IMR-90 (cell line): ENCODE measurements at regions not wholly inside any gene's neighbourhood (a gene's known extent, or its start where the extent isn't known, plus 50 kb on each side); places are given as distances from the start of the nearest gene placed in this dataset.

Experiments
- ATAC-seq: fragments of 200-7000 bp; cut with Tn5 transposase; 2 replicates; pipeline ENCODE4 v1.9.1; 2020; ENCODE audit warnings: low read depth, mild to moderate bottlenecking, moderate library complexity
- BruUV-seq: library from RNA; stranded (reverse); fragments of 400-500 nt; replicated peaks from 2 replicates; lab custom pipeline; 2021; lab: Mats Ljungman, UMichigan
- CTCF ChIA-PET: fragments of 300-600 bp; formaldehyde crosslinking; extraction: SDS; loops from one replicate; lab custom pipeline; 2021; ENCODE audit warnings: antibody characterized with exemption; lab: Yijun Ruan, JAX
- POLR2A ChIA-PET: fragments of 300-600 bp; sonication (Branson Sonifier 250); formaldehyde crosslinking; loops from one replicate; lab custom pipeline; 2022; ENCODE audit warnings: antibody characterized with exemption; ENCODE audit not compliant: unreplicated experiment; lab: Charles Lee
- DNase-seq: peaks from one replicate; pipeline ENCODE4 v3.0.0; 2013
- H2AFZ ChIP-seq: replicated peaks from 2 replicates; pipeline ENCODE3; 2013; ENCODE audit warnings: low read length, mild to moderate bottlenecking; ENCODE audit not compliant: poor library complexity
- H2AK5ac ChIP-seq: 2 replicates; pipeline ENCODE4 v1.6.1; 2013; ENCODE audit warnings: low read depth, low read length, inconsistent platforms
- H2AK9ac ChIP-seq: replicated peaks from 2 replicates; pipeline ENCODE3; 2013; ENCODE audit warnings: mild to moderate bottlenecking, low read depth, low read length, moderate library complexity; ENCODE audit not compliant: poor library complexity
- H2BK120ac ChIP-seq: 2 replicates; pipeline ENCODE4 v1.6.1; 2013; ENCODE audit warnings: low read depth, low read length, inconsistent platforms
- H2BK15ac ChIP-seq: 3 replicates; pipeline ENCODE4 v1.6.1; 2013; ENCODE audit warnings: low read depth, low read length, inconsistent platforms
- H2BK20ac ChIP-seq: 2 replicates; pipeline ENCODE4 v1.6.1; 2013; ENCODE audit warnings: low read depth, mild to moderate bottlenecking, inconsistent platforms, low read length, moderate library complexity
- H2BK5ac ChIP-seq: 2 replicates; pipeline ENCODE4 v1.6.1; 2013; ENCODE audit warnings: mild to moderate bottlenecking, low read depth, low read length, inconsistent platforms; ENCODE audit not compliant: poor library complexity, severe bottlenecking
- H3K14ac ChIP-seq: replicated peaks from 2 replicates; pipeline ENCODE4 v1.6.1; 2013; ENCODE audit warnings: low read depth, low read length, inconsistent platforms
- H3K18ac ChIP-seq: 2 replicates; pipeline ENCODE4 v1.6.1; 2013; ENCODE audit warnings: low read depth, low read length, control low read depth
- H3K23ac ChIP-seq: 2 replicates; pipeline ENCODE4 v1.6.1; 2013; ENCODE audit warnings: low read depth, low read length, inconsistent platforms
- H3K27ac ChIP-seq: 2 replicates; pipeline ENCODE4 v1.5.1; 2013; ENCODE audit warnings: mild to moderate bottlenecking, control low read depth, low read length; ENCODE audit not compliant: insufficient read depth
- H3K27me3 ChIP-seq: 2 replicates; pipeline ENCODE4 v1.6.1; 2013; ENCODE audit warnings: low read length; ENCODE audit not compliant: control insufficient read depth, insufficient read depth
- H3K36me3 ChIP-seq: 2 replicates; pipeline ENCODE4 v1.6.1; 2013; ENCODE audit warnings: low read length, mixed read lengths; ENCODE audit not compliant: control insufficient read depth, insufficient read depth
- H3K4ac ChIP-seq: 2 replicates; pipeline ENCODE4 v1.6.1; 2013; ENCODE audit warnings: low read depth, low read length, inconsistent platforms
- H3K4me1 ChIP-seq: 2 replicates; pipeline ENCODE4 v1.6.1; 2013; ENCODE audit warnings: low read length, mixed read lengths; ENCODE audit not compliant: control insufficient read depth, insufficient read depth
- H3K4me2 ChIP-seq: 2 replicates; pipeline ENCODE4 v1.6.1; 2013; ENCODE audit warnings: low read depth, mild to moderate bottlenecking, control low read depth, low read length, moderate library complexity
- H3K4me3 ChIP-seq: 2 replicates; pipeline ENCODE4 v1.5.1; 2013; ENCODE audit warnings: low read depth, mild to moderate bottlenecking, control low read depth, low read length, moderate library complexity; ENCODE audit not compliant: insufficient read depth
- H3K56ac ChIP-seq: 2 replicates; pipeline ENCODE4 v1.6.1; 2013; ENCODE audit warnings: low read length, inconsistent platforms; ENCODE audit not compliant: insufficient read depth; ENCODE audit errors: extremely low read depth
- H3K79me1 ChIP-seq, 2 experiments: 2 replicates each; pipeline ENCODE4 v1.6.1; 2013; ENCODE audit warnings: low read length in 2 of 2, inconsistent platforms in 1 of 2, low read depth in 1 of 2
- H3K9ac ChIP-seq: 2 replicates; pipeline ENCODE4 v1.6.1; 2013; ENCODE audit warnings: low read depth, low read length, control low read depth
- H3K9me1 ChIP-seq: 2 replicates; pipeline ENCODE4 v1.6.1; 2013; ENCODE audit warnings: low read length, inconsistent platforms; ENCODE audit not compliant: insufficient read depth
- H3K9me3 ChIP-seq: 2 replicates; pipeline ENCODE4 v1.6.1; 2013; ENCODE audit warnings: low read length; ENCODE audit not compliant: control insufficient read depth, insufficient read depth
- H4K20me1 ChIP-seq: 2 replicates; pipeline ENCODE4 v1.6.1; 2013; ENCODE audit warnings: low read length, inconsistent platforms; ENCODE audit not compliant: insufficient read depth
- H4K5ac ChIP-seq: 2 replicates; pipeline ENCODE4 v1.6.1; 2013; ENCODE audit warnings: mild to moderate bottlenecking, low read depth, low read length, control low read depth
- H4K8ac ChIP-seq, 2 experiments: 2 replicates each; pipeline ENCODE4 v1.6.1; 2013; ENCODE audit warnings: low read depth in 2 of 2, low read length in 2 of 2, control low read depth in 1 of 2, inconsistent platforms in 1 of 2
- H4K91ac ChIP-seq: 2 replicates; pipeline ENCODE4 v1.6.1; 2013; ENCODE audit warnings: low read depth, low read length, inconsistent platforms; ENCODE audit not compliant: insufficient read depth
- BHLHE40 ChIP-seq: fragments of 150-350 bp; IDR thresholded peaks from 2 replicates; pipeline ENCODE4 v1.6.1; 2016; ENCODE audit warnings: mild to moderate bottlenecking, low read depth, low read length
- CEBPB ChIP-seq: IDR thresholded peaks from 2 replicates; pipeline ENCODE4 v1.6.1; 2012; ENCODE audit warnings: low read depth, low read length, improper control_type of control experiment
- CHD1 ChIP-seq: IDR thresholded peaks from 2 replicates; pipeline ENCODE4 v1.6.1; 2012; ENCODE audit warnings: low read depth, low read length, improper control_type of control experiment
- ELK1 ChIP-seq: fragments of 150-350 bp; IDR thresholded peaks from 2 replicates; pipeline ENCODE4 v1.6.1; 2016; ENCODE audit warnings: low read depth, mild to moderate bottlenecking, low read length, moderate library complexity, borderline replicate concordance
- FOS ChIP-seq: fragments of 150-350 bp; IDR thresholded peaks from 2 replicates; pipeline ENCODE4 v1.6.1; 2016; ENCODE audit warnings: low read depth, low read length
- MAFK ChIP-seq: IDR thresholded peaks from 2 replicates; pipeline ENCODE4 v1.6.1; 2012; ENCODE audit warnings: low read depth, low read length, improper control_type of control experiment
- MAZ ChIP-seq: IDR thresholded peaks from 2 replicates; pipeline ENCODE4 v1.6.1; 2012; ENCODE audit warnings: low read depth, mild to moderate bottlenecking, low read length, improper control_type of control experiment, moderate library complexity, borderline replicate concordance
- MXI1 ChIP-seq: IDR thresholded peaks from 2 replicates; pipeline ENCODE4 v1.6.1; 2012; ENCODE audit warnings: low read depth, mild to moderate bottlenecking, low read length, moderate library complexity, borderline replicate concordance
- NFE2L2 ChIP-seq: fragments of 150-350 bp; IDR thresholded peaks from 2 replicates; pipeline ENCODE4 v1.6.1; 2016; ENCODE audit warnings: low read depth, mild to moderate bottlenecking, low read length
- POLR2A ChIP-seq: IDR thresholded peaks from 2 replicates; pipeline ENCODE4 v1.6.1; 2012; ENCODE audit warnings: mild to moderate bottlenecking, low read depth, low read length
- RAD21 ChIP-seq: IDR thresholded peaks from 2 replicates; pipeline ENCODE4 v1.6.1; 2012; ENCODE audit warnings: low read length, improper control_type of control experiment
- RCOR1 ChIP-seq: IDR thresholded peaks from 2 replicates; pipeline ENCODE4 v1.6.1; 2012; ENCODE audit warnings: mild to moderate bottlenecking, low read length, improper control_type of control experiment; ENCODE audit not compliant: insufficient replicate concordance
- RFX5 ChIP-seq: IDR thresholded peaks from 2 replicates; pipeline ENCODE4 v1.8.0; 2012; ENCODE audit warnings: low read depth, mild to moderate bottlenecking, low read length, moderate library complexity
- SMC3 ChIP-seq: fragments of 150-350 bp; IDR thresholded peaks from 2 replicates; pipeline ENCODE4 v1.6.1; 2016; ENCODE audit warnings: low read depth, mild to moderate bottlenecking, antibody characterized with exemption, low read length, moderate library complexity
- USF2 ChIP-seq: fragments of 150-350 bp; IDR thresholded peaks from 2 replicates; pipeline ENCODE4 v1.6.1; 2017; ENCODE audit warnings: mild to moderate bottlenecking, antibody characterized with exemption, low read length, low read depth
- WGBS, 2 experiments: methylation state at CpG; one replicate each; pipeline versions ENCODE4 v1.1.5 to v1.1.7; 2013; ENCODE audit warnings: missing lambda C conversion rate in 2 of 2; ENCODE audit not compliant: insufficient read length in 1 of 2; ENCODE audit errors: extremely low coverage in 2 of 2; 5-methylcytosine and 5-hydroxymethylcytosine counted together
- dilution Hi-C: fragments of 300-500 bp; cut with HindIII; formaldehyde crosslinking; loops from one replicate; pipeline ENCODE4 v1.14.3; 2018; ENCODE audit warnings: low sequenced_read_pairs; ENCODE audit not compliant: unreplicated experiment
- in situ Hi-C: fragments of 300-500 bp; cut with MboI; formaldehyde crosslinking; loops from 3 replicates; pipeline ENCODE4 v1.14.3; 2019; ENCODE audit warnings: low sequenced_read_pairs, inconsistent platforms, mixed read lengths
- intact Hi-C: fragments of 100-400 bp; cut with micrococcal nuclease; formaldehyde crosslinking; loops from 2 replicates; pipeline ENCODE4 v1.10.0; 2022

GRCh38 chr10:123404357-123404756 is 250.2 kb downstream of the BUB3 start:
- H2BK15ac ChIP-seq: no peak overlapping the region
- H4K20me1 ChIP-seq: no peaks in the 10 kb centered on the region
- no peak overlapping the region for H4K8ac ChIP-seq
- H2BK5ac ChIP-seq: no peak overlapping the region
- no peak overlapping the region for H2AFZ ChIP-seq
- no peak overlapping the region for H2AK9ac ChIP-seq
- dilution Hi-C loops (no loop called here), in situ Hi-C loops (no loop called here), intact Hi-C loops (no loop called here)
- no peaks in the 10 kb centered on the region for H3K9me1 ChIP-seq
- peaks cover 34% of the 10 kb centered on the region for H3K9me3 ChIP-seq
- no peak overlapping the region for H4K5ac ChIP-seq
- no peak overlapping the region for H3K18ac ChIP-seq
- H4K91ac ChIP-seq: no peak overlapping the region
- no peak overlapping the region for H3K14ac ChIP-seq
- H3K56ac ChIP-seq: no peak overlapping the region
- H2BK20ac ChIP-seq: no peak overlapping the region
- H3K4me3 ChIP-seq: no peak overlapping the region
- WGBS, 2 experiments: no CpG with 5 or more reads among the region's 1 CpG
- H3K4me2 ChIP-seq: no peak overlapping the region
- H3K27me3 ChIP-seq: no peaks in the 10 kb centered on the region
- no peak overlapping the region for H3K27ac ChIP-seq
- no peak for TF ChIP-seq POLR2A
- TF ChIP-seq BHLHE40: no peak
- TF ChIP-seq RFX5: no peak
- no peak for TF ChIP-seq NFE2L2
- TF ChIP-seq MXI1: no peak
- TF ChIP-seq FOS: no peak
- TF ChIP-seq ELK1: no peak
- no peak for TF ChIP-seq CEBPB
- TF ChIP-seq MAFK: no peak
- no peak for TF ChIP-seq CHD1
- TF ChIP-seq SMC3: no peak
- no peak for TF ChIP-seq RAD21
- no peak for TF ChIP-seq MAZ
- no peak for TF ChIP-seq RCOR1
- TF ChIP-seq USF2: no peak
- H3K4me1 ChIP-seq: no peaks in the 10 kb centered on the region
- H3K4ac ChIP-seq: no peak overlapping the region
- CTCF ChIA-PET: no interaction called here
- no peaks in the 10 kb centered on the region for H3K79me1 ChIP-seq
- no peak overlapping the region for H2AK5ac ChIP-seq
- no peak for DNase-seq
- H2BK120ac ChIP-seq: no peak overlapping the region
- no peak overlapping the region for H3K23ac ChIP-seq
- POLR2A ChIA-PET: no interaction called here
- H3K9ac ChIP-seq: no peak overlapping the region
- no peaks in the 10 kb centered on the region for H3K36me3 ChIP-seq
- ATAC-seq: no peak
- BruUV-seq: no TSS peak
